GM19438 (cell line): ENCODE measurements at regions not wholly inside any gene's neighbourhood (a gene's known extent, or its start where the extent isn't known, plus 50 kb on each side); places are given as distances from the start of the nearest gene placed in this dataset.

Source experiments
- ATAC-seq: cut with Tn5 transposase; IDR thresholded peaks from one replicate; pipeline ENCODE4 v1.9.1; 2021; ENCODE audit warnings: low read depth; ENCODE audit not compliant: unreplicated experiment

- ATAC-seq: no peak
Measured at GRCh38 chr4:62415256-62415655, 1215.1 kb downstream of the ADGRL3 start.

GRCh38 chr4:62414563-62414962, 1214.4 kb downstream of the ADGRL3 start:
- no peak for ATAC-seq

GRCh38 chr4:62410371-62411003, 1210.4 kb downstream of the ADGRL3 start:
- no peak for ATAC-seq

- ATAC-seq: no peak
Measured at GRCh38 chr4:62408454-62408853, 1208.3 kb downstream of the ADGRL3 start.

- ATAC-seq: no peak
Measured at GRCh38 chr4:62407534-62407933, 1207.4 kb downstream of the ADGRL3 start.

- no peak for ATAC-seq
Measured at GRCh38 chr4:62402088-62402806, 1202.1 kb downstream of the ADGRL3 start.

GRCh38 chr4:62399242-62399641, 1199.1 kb downstream of the ADGRL3 start:
- ATAC-seq: no peak

- no peak for ATAC-seq
Measured at GRCh38 chr4:62398318-62398717, 1198.2 kb downstream of the ADGRL3 start.

- ATAC-seq: no peak
Measured at GRCh38 chr4:62394766-62395165, 1194.6 kb downstream of the ADGRL3 start.

- ATAC-seq: no peak
Measured at GRCh38 chr4:62387808-62388207, 1187.7 kb downstream of the ADGRL3 start.

GRCh38 chr4:62377700-62378099, 1177.6 kb downstream of the ADGRL3 start:
- ATAC-seq: no peak

GRCh38 chr4:62377245-62377644, 1177.1 kb downstream of the ADGRL3 start:
- ATAC-seq: no peak

- no peak for ATAC-seq
Measured at GRCh38 chr4:62366939-62367338, 1166.8 kb downstream of the ADGRL3 start.

GRCh38 chr4:62360156-62360545, 1160.0 kb downstream of the ADGRL3 start:
- no peak for ATAC-seq

- no peak for ATAC-seq
Measured at GRCh38 chr4:62359441-62360155, 1159.5 kb downstream of the ADGRL3 start.

- ATAC-seq: no peak
Measured at GRCh38 chr4:62344915-62345314, 1144.8 kb downstream of the ADGRL3 start.

- no peak for ATAC-seq
Measured at GRCh38 chr4:62344474-62344873, 1144.3 kb downstream of the ADGRL3 start.

GRCh38 chr4:62342346-62342745, 1142.2 kb downstream of the ADGRL3 start:
- ATAC-seq: no peak

- no peak for ATAC-seq
Measured at GRCh38 chr4:62328526-62328925, 1128.4 kb downstream of the ADGRL3 start.

GRCh38 chr4:62327612-62328297, 1127.6 kb downstream of the ADGRL3 start:
- ATAC-seq: no peak

GRCh38 chr4:62324215-62324614, 1124.1 kb downstream of the ADGRL3 start:
- no peak for ATAC-seq
